GM19035 (cell line): ENCODE measurements at regions not wholly inside any gene's neighbourhood (a gene's known extent, or its start where the extent isn't known, plus 50 kb on each side); places are given as distances from the start of the nearest gene placed in this dataset.

Experiments
- ATAC-seq: cut with Tn5 transposase; IDR thresholded peaks from one replicate; pipeline ENCODE4 v1.9.1; 2021; ENCODE audit not compliant: unreplicated experiment

DNA sequence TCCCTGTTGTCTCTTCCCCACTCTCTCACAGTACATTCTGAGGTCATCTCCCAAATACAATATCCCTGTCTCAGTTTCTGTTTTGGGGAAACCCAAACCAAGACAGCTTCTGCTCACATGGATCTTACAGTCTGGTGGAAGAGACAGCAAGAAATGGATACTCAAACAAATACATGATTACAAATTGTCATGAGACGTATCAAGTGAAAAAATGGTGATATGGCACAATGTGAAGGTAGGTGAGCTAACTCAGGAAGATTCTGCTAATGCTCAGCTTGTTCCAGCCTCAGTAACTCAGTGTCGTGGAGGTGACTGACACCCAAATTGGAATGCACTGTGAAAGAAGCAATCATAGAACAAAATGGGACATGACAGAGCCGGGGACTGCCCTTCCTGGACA is 68.3 kb downstream of the CHST1 start:
- ATAC-seq: no peak

DNA sequence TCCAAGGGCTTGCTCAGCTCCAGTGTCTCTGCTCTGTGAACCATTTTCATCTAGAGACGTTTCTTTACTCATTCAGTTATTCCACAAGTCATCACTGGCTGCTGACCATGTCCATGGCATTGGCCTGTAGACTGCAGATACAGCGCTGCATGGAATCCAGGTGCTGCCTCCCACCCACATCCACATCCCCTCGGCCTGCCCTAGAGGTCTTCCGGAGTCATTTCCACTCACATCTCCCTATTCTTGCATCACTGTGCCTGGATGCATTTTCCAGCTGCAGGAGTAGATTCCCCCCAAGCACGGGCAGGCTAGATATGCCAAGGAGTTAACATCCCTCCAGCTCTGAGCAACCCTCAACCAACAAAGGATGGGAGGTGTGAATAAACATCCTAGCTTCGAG is 68.9 kb downstream of the CHST1 start:
- no peak for ATAC-seq

DNA sequence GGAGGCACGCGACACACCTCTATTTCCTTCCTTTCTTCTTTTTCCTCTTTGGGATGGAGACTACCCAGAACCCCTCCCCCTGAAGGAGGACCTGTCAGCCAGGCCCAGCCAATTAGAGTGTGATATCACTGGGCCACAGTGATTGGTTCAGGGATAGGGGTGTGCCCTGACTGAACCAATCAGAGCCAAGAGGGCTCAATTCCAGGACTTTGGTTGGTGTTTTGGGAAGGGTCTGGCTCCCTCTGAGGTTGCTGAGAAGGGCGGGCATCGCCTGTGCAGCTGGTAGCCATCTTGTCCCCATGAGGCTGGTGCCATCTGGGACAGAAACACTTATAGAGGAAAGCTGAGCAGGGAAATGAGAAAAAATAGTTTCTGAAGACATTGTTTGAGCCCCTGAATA is 71.4 kb downstream of the CHST1 start:
- no peak for ATAC-seq

DNA sequence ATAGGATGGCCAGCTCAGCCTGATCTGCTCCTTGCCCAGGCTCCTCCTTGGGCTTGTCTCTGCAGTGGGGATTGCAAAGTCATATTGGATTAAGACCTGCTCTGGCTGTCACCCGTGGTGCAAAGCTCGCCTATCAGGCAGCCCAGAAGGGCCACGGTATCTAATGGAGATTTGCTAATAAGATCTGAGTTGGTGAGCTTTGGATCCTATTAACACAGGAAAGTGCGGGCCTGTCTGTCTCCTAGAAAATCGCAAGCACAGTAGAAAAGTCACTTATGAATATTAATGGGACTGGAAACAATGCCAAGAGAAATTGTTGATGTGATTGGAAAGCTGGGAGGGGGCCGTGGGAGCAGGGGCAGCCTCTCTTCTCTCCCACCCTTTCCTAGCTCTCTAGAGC is 72.8 kb downstream of the CHST1 start:
- ATAC-seq: no peak

DNA sequence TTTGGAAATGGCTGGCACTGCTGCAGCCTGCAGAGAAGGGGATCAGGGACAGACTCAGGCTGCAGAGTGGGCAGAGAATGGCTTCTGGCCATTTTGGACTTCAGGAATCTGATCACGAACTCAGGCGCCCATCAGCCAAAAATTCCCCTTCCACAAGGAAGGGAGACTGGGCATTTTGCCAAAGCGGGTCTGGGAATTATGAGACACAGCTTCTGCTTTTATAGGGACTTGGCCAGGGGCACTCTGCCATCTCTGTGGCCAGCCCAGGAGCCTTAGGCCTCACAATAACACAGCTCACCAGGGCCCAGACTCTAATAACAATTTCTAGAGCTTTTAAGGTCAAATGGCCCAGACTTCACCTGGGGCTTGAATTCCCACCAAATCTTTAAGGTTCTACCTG is 74.7 kb downstream of the CHST1 start:
- ATAC-seq: no peak

DNA sequence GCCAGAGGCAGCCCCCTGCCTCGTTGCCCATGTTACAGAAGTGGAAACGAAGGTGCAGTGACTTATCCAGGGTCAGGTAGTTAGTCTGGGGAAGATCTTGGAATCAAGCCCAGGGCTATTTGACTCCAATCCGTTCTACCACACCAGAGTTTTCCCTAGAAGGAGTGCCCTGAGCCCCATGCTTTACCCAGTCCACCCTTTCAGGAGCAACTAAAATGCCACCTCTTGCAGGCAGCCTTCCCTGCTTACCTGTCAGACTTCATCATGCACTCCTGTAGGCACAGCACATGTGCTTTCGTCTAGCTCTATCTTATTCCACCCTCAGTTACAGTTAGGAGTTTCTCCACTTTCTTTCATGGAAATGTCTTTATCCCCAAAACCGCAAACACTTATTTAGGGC is 80.2 kb downstream of the CHST1 start:
- no peak for ATAC-seq

DNA sequence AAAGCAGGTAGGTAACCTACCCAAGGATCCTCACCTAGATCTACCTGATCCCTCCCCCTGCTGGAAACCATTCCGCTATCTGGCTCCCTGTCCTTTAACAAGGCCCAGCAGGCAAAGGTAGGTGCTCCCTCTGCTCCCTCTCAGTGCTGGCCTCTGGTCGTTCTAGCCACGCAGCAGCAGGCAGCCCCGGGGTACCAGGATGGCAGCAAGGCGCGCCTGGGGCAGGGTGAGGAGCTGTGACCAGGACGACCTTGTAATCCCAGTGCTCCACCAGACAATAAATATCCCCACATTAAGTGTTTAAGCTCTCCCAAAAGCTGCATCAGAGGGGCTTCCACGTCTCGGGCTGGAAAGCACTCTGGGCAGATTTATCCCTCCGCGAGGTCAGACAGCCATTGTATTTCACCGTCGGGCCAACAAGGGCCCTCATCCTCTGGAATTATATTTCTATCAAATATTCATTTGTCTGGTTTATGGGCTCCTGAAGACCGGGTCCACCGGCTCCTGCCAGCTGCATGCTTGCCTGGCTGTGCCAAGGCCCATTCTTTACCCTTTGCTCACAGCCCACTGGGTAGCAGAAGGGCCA is 81.3 kb downstream of the CHST1 start:
- no peak for ATAC-seq

DNA sequence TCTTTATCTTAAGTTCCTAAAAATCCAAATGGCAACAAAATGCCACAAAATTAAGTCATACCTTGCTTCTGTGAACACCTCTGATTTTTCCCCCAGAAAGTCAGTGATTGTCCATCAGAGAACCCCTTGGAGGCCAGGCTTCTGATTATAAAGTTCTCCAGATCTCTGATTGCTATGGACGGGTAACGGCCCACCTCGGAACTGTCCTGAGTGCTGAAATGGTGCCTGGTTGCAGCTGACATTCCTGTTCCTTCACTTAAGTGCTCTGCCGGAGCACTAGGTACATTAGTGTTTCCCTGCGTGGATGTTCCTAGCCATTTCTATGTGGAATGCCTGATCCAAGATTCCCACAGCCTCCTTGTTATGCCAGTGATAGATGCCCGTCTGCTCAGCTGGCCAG is 85.0 kb downstream of the CHST1 start:
- ATAC-seq: no peak

DNA sequence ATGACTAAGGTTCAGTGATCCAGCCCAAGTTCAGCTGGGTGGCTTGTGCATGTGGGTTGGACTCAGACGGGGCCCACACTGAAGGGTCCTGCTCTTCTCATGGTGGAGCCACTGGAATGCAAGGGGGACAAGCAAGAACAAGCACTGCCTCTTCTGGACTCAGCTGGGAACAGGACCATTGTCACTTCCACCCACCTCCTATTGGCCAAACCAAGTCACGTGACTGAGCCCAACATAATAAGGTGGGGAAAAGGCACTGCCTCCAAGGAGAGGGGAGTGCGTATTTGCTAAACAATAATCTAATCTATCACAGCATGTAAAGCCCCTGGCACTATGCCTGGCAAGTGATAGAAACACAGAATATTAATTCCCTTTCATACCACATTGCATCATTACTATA is 87.1 kb downstream of the CHST1 start:
- no peak for ATAC-seq

DNA sequence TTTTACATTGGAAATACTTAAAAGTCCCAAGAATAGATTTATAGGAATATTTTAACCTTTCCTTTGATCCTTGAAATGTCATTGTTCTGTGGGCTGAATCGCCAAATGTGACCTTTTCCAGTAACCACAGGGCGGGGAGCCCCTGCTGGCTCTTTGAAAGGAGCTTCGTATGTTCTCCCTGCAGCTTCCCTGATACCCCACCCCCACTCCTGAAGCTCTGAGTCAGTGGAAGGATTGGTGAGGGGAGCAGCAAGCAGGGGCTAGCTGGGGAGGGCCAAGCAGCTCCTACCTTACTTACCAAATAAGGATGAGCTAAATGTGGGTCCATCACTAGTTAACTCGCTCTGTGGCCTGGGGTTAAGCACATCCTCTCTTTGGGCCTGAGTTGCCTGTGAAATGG is 87.7 kb downstream of the CHST1 start:
- ATAC-seq: no peak

DNA sequence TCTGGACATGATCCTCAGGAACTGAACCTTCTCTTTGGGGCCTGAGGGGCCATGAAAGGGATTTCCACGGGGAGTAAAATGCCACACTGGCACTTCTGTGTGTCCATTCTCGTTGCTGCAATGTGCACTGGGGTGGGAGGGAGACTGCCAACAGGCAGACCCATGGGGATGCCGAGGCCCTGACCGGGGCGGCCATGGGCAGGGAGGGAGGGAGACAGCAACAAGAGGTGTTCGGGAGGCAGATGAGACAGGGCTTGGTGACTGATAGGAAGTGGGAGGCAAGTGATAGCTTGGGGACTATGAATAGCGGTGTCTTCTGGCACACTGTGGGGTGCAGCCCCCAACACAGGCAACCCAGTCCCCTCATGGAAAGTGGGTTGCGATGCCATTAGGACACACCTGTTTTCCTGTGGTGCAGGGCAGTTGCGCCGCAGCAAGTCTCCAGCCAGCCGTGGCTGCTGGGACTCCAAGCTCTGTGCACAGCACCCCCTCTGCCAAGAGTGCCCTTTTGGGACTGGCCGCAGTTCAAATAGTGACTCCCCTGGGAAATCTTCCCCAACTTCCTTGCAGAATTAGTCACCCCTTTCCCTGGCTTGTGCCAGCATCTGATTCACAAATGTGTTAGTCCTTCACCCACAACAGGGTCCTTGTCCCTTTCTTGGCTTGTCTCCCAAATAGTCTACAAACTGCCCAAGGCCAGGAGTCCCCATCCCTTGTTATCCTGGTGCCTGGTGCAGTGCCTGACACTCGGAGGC is 88.8 kb downstream of the CHST1 start:
- ATAC-seq: no peak

DNA sequence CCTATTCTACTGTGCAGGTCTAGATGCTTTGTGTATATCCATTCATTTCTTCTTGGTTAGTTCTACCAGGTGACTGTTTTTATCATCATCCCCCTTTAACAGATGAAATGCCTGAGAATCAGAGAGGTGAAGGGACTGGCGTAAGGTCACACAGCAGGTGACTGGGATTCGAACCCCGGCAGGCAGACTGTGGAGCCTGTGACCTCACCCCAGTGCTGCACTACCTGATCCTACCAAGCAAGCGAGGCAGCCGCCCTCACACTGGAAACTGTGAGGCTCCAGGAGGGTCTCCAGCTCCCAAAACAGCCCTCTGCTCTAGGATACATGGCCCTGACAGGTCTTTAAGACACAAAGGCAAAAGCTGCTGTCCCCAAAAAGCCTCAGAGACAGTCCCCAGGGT is 91.7 kb downstream of the CHST1 start:
- ATAC-seq: no peak

DNA sequence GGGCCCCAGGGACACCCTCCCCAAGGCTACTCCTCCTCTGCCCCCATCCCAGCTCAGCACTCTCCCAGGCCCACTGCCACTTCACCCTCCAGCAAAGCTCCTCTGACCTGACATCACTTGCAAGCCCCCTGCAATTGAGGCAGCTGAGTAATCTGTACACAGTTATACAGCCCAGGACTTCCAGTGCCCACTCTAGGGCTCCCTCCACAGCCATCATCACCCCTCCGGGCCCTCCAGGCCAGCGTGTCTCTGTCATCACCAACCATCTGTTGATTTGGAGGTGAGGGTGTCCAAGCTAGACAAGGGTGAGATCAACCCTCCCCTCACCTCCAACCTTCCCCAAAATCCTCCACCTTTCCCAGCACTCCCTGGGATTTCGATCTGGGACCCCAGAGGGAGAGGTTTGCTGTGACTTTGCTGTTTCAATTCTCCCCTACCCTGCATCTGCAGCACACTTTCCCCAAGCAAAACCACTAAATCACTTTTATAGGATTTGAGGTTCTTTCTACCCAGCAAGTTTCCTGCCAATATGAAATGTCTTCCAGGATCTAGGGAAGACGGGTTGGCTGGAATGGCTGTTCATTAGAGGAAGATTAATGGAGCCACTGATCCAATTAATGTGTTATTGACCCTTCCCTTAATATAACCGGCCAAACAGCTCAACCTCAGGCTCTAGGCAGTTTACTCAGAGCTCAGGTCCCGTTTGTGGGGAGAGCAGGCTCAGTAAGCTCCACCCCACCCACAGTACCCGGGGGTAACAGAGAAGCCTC is 92.9 kb downstream of the CHST1 start:
- no peak for ATAC-seq

DNA sequence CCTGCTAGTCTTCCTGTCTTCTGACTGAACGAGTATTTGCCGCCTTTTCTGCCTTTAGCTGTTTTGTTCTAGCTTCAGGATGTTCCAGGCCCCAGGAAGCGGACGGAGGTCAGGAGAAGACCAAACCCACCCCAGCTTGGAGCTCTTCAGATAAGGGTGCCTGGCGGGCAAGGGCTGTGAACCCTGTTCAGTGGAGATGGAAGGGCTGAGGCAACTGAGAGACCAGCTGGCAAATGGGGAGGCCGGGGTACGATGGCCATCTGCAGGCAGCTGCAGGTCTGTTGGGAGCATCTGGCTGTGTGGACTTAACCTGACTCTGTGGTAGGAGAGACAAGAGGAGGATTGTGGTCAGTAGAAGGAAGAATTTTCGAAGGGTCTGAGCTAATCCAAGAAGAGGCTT is 95.6 kb downstream of the CHST1 start:
- no peak for ATAC-seq

DNA sequence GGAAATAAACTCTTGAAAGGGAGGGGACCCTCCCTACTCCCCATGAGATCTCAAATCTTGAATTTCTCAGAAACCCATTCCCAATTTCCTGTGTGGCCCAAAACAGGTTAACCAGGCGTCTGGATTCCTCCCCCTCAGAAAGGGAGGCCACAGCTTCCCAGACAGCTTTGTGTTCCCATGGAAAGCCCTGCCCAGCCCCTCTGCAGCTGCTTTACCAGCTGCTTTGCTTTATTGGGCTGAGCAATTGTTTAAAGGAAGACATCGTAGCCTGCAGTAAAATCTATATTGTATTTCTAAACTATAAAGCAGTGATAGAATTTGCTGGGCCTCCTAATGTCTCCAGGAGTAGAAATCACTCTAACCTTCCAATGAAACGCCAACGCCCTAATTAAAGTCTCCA is 97.4 kb downstream of the CHST1 start:
- ATAC-seq: no peak

DNA sequence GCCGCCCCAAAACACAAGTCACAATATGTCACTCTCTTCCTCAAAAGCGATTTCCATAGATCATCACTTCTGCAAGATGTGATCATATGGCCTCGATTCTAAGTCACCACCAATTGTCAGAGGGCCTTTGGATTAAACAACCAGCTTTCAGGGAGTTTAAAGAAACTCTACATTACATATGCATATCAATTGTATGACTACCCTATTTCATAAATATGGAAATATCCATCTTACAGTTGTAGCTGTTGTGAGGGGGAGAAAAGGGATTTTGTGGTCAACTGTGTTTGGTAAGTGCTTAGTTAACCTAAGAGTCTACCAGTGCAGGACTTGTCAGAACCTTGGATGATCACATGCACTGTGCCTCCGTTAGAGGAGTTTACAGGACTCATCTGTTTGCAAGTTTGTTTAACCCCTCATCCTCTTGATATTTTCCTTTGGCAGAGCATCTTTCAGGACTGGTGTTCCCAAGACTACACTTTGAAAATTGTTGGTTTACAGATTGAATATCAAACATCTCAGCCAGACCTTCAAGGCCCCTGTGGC is 99.9 kb downstream of the CHST1 start:
- ATAC-seq: no peak

DNA sequence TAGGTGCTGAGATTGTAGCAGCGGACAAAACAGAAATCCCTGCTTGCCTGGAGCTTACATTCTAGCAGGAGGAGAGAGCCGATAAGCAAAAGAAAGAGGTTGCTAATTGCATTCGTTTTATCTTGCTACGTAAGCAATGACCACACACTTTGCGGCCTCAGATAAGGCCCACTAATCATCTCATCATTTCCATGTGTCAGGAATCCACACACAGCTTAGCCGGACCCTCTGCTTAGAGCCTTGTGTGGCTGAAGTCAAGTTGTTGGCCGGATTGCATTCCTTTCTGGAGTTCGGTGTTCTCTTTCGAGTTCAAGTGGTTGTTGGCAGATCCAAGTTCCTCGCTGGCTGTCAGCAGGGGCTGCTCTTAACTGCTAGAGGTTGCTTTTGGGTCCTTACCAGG is 101.6 kb downstream of the CHST1 start:
- ATAC-seq: no peak

DNA sequence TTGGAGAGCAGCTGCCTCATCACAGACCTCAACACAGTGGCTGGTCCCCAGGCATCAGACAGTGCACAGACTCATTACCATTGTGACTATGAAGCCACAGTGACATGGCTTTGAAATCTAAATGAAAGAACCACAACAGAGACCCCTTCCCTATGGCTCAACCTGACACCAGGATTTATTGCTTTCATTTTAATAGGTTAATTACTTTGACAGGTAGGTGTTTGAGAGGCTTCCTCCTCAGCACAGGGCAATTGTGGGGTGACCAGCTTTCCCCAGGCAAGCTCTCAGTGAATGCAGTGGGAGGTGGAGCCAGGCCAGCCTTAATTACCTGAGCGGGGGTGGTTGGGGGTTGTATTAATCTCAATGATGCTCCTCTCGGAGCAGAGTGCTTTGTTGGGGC is 102.3 kb downstream of the CHST1 start:
- ATAC-seq: no peak

DNA sequence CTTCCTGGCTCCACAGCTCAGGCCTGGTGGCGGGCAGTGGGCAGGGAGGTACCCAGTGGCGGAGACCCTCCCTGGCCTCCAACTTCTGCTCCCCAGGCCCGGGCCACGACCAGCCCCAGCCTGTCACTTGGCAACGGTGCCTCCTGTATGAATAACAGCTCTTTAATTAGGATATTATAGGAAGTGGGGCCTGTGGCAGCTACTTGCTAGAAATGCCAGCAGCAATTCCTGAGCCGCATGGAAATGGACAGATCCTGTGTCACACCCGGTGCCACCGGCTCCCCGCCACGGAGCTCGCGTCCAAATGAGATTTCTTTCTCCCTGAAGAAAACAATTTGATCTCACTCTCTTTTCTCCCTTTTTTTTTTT is 104.5 kb downstream of the CHST1 start:
- no peak for ATAC-seq

DNA sequence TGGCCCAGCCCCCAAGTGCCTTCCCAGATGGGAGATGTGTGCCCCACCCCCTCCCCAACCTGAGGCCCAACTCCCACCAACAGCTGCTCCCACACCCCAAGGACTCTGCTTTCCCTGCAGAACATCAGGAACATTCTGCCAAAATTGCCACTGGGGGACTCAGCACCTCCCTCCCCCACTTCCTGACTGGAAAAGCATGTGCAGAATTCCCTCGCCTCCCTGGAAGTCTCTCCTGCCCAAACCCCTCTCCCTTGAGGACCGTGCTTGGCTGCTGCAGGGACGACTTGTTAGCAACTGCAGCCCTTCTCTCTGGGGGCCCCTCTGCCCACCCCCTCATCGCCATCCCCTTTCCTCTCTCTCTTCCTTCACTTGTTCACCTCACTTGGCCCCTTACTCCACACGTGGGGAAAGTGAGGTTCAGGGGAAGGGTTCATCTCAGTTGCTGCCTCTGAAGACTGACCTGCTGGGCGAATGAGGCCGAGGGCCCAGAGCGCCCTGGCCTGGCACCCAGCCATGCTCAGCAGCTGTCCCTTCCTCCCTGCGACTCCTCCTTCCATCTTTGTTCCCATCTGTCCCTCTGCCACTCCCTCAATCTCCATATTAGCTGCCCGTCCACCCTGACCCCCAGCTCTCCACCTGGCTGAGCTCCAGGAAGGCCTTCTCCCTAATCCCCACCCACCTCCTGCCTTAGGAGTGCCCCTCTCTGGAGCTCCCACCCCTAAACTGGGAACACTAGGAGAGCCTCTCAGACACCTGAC is 105.1 kb downstream of the CHST1 start:
- no peak for ATAC-seq
